ENCODE measurements at regions not wholly inside any gene's neighbourhood (a gene's known extent, or its start where the extent isn't known, plus 50 kb on each side); places are given as distances from the start of the nearest gene placed in this dataset.

- no peaks in the 10 kb centered on the region for H3K36me3 ChIP-seq
- TF ChIP-seq POLR2A (IDR thresholded peaks at IDR 0.05) (no peak), EP300 (IDR thresholded peaks at IDR 0.05) (peak; percentile 49)
- intact Hi-C loops (cut with DNase I), result no loop called here
- H3K27me3 ChIP-seq, result no peaks in the 10 kb centered on the region
- no peak overlapping the region for H3K27ac ChIP-seq
- H3K9me3 ChIP-seq, result no peaks in the 10 kb centered on the region
- DNase-seq, result peak in 3 of 5 donors; percentile 22 to 38 (median 35)
- WGBS, 3 donors, result 11 to 26% (median 24%) methylated on average over 4 of the region's 4 CpGs
- no peak overlapping the region for H3K4me3 ChIP-seq
- H3K4me1 ChIP-seq (ENCODE audit: insufficient read depth), result no peaks in the 10 kb centered on the region
These were observed 186.8 kb downstream of the LTN1 start for GRCh38 chr21:28805885-28806284.

- Histone ChIP-seq H3K4me1 (ENCODE audit: insufficient read depth) (no peaks in the 10 kb centered on the region), H3K27me3 (no peaks in the 10 kb centered on the region), H3K36me3 (no peaks in the 10 kb centered on the region), H3K9me3 (no peaks in the 10 kb centered on the region), H3K27ac (no peak overlapping the region), H3K4me3 (no peak overlapping the region)
- 8 to 27% (median 11%) methylated on average over 3 of the region's 3 CpGs for WGBS, 3 donors
- TF ChIP-seq CTCF (IDR thresholded peaks at IDR 0.05), result no peak
- TF ChIP-seq EP300 (IDR thresholded peaks at IDR 0.05), result no peak
- no peak for TF ChIP-seq POLR2A (IDR thresholded peaks at IDR 0.05)
- intact Hi-C loops (cut with DNase I), result no loop called here
- DNase-seq, result no peak
These were observed 188.5 kb downstream of the LTN1 start for GRCh38 chr21:28804089-28804670.

- Histone ChIP-seq H3K4me3 (no peak overlapping the region), H3K27ac (no peak overlapping the region), H3K27me3 (no peaks in the 10 kb centered on the region), H3K4me1 (ENCODE audit: insufficient read depth) (no peaks in the 10 kb centered on the region), H3K36me3 (no peaks in the 10 kb centered on the region), H3K9me3 (no peaks in the 10 kb centered on the region)
- TF ChIP-seq EP300 (IDR thresholded peaks at IDR 0.05) (no peak), CTCF (IDR thresholded peaks at IDR 0.05) (no peak), POLR2A (IDR thresholded peaks at IDR 0.05) (no peak)
- intact Hi-C loops (cut with DNase I), result no loop called here
- WGBS, 3 donors, result 97 to 100% (median 98%) methylated on average over 1 of the region's 1 CpG
- no peak for DNase-seq
These were observed 190.8 kb downstream of the LTN1 start for GRCh38 chr21:28801906-28802305.

- Histone ChIP-seq H3K4me1 (ENCODE audit: insufficient read depth) (no peaks in the 10 kb centered on the region), H3K9me3 (no peaks in the 10 kb centered on the region), H3K36me3 (no peaks in the 10 kb centered on the region), H3K27ac (no peak overlapping the region), H3K27me3 (no peaks in the 10 kb centered on the region), H3K4me3 (no peak overlapping the region)
- intact Hi-C loops (cut with DNase I), result no loop called here
- no peak for DNase-seq
- 95 to 96% (median 96%) methylated on average over 7 of the region's 7 CpGs for WGBS, 3 donors
- no peak for TF ChIP-seq CTCF (IDR thresholded peaks at IDR 0.05)
- no peak for TF ChIP-seq POLR2A (IDR thresholded peaks at IDR 0.05)
- TF ChIP-seq EP300 (IDR thresholded peaks at IDR 0.05), result no peak
These were observed 192.8 kb downstream of the LTN1 start for GRCh38 chr21:28799926-28800325.

- Histone ChIP-seq H3K9me3 (no peaks in the 10 kb centered on the region), H3K27ac (no peak overlapping the region), H3K27me3 (no peaks in the 10 kb centered on the region), H3K4me1 (ENCODE audit: insufficient read depth) (no peaks in the 10 kb centered on the region), H3K36me3 (no peaks in the 10 kb centered on the region), H3K4me3 (no peak overlapping the region)
- no peak for DNase-seq
- 78 to 91% (median 88%) methylated on average over 1 of the region's 1 CpG for WGBS, 3 donors
- TF ChIP-seq EP300 (IDR thresholded peaks at IDR 0.05), result no peak
- no peak for TF ChIP-seq CTCF (IDR thresholded peaks at IDR 0.05)
- TF ChIP-seq POLR2A (IDR thresholded peaks at IDR 0.05), result no peak
- intact Hi-C loops (cut with DNase I), result no loop called here
These were observed 193.9 kb downstream of the LTN1 start for GRCh38 chr21:28798798-28799197.
